Endothelial cell of umbilical vein (primary cell): ENCODE measurements at regions not wholly inside any gene's neighbourhood (a gene's known extent, or its start where the extent isn't known, plus 50 kb on each side); places are given as distances from the start of the nearest gene placed in this dataset.

ENCODE experiments used
- BruUV-seq: library from RNA; stranded (reverse); fragments of 400-500 nt; replicated peaks from 2 replicates; lab custom pipeline; 2021; lab: Mats Ljungman, UMichigan
- CTCF ChIA-PET: fragments of 300-600, 350-600 bp; sonication (Branson Sonifier 250); formaldehyde crosslinking; loops from one replicate; lab custom pipeline; 2021; ENCODE audit warnings: antibody characterized with exemption, inconsistent platforms; lab: Charles Lee
- POLR2A ChIA-PET: fragments of 300-600, 350-600 bp; sonication (Branson Sonifier 250); formaldehyde crosslinking; loops from one replicate; lab custom pipeline; 2021; ENCODE audit warnings: antibody characterized with exemption, inconsistent platforms; lab: Charles Lee
- DNase-seq: peaks from one replicate; pipeline ENCODE4 v3.0.0-alpha.2; 2011; ENCODE audit warnings: low read depth, low spot score
- FAIRE-seq: peaks from 2 replicates; lab custom pipeline; 2011; peaks lifted over from hg19 to GRCh38; lab: Jason Lieb, UNC
- H2AFZ ChIP-seq: 2 replicates; pipeline ENCODE4 v1.6.0; 2012; ENCODE audit warnings: low read depth, low read length, control low read depth, inconsistent platforms
- H3K27ac ChIP-seq: 2 replicates; pipeline ENCODE4 v1.5.1; 2011; ENCODE audit warnings: low read depth, mild to moderate bottlenecking, control low read depth, low read length, moderate library complexity; ENCODE audit not compliant: insufficient read depth
- H3K27me3 ChIP-seq, 2 experiments: 2 replicates each; pipeline versions ENCODE4 v1.6.0 to v1.6.1; 2011; ENCODE audit warnings: low read length in 2 of 2, mixed read lengths in 1 of 2; ENCODE audit not compliant: control insufficient read depth in 2 of 2, insufficient read depth in 2 of 2
- H3K36me3 ChIP-seq, 2 experiments: 2 replicates in 1 of 2; 3 replicates in 1 of 2; pipeline ENCODE4 v1.5.1; 2011; ENCODE audit warnings: low read length in 2 of 2, mild to moderate bottlenecking in 1 of 2, moderate library complexity in 1 of 2; ENCODE audit not compliant: control insufficient read depth in 2 of 2, insufficient read depth in 2 of 2; ENCODE audit errors: extremely low read depth in 1 of 2
- H3K4me1 ChIP-seq: 3 replicates; pipeline ENCODE4 v1.5.1; 2011; ENCODE audit warnings: mild to moderate bottlenecking, low read length; ENCODE audit not compliant: control insufficient read depth, insufficient read depth; ENCODE audit errors: extremely low read depth
- H3K4me2 ChIP-seq: 2 replicates; pipeline ENCODE4 v1.6.1; 2011; ENCODE audit warnings: low read length, control low read depth, mixed read lengths; ENCODE audit not compliant: insufficient read depth
- H3K4me3 ChIP-seq, 3 experiments: fragments of 200-600 bp in 1 of 3; sonication (generic), shearing (Covaris generic) in 1 of 3; replicated peaks in 1 of 3; 2 replicates each; pipeline ENCODE4 v1.5.1; 2011 to 2016; ENCODE audit warnings: control low read depth in 3 of 3, low read length in 3 of 3, mild to moderate bottlenecking in 2 of 3, inconsistent platforms in 1 of 3, low read depth in 1 of 3, moderate library complexity in 1 of 3; ENCODE audit not compliant: insufficient read depth in 1 of 3
- H3K79me2 ChIP-seq: 2 replicates; pipeline ENCODE4 v1.6.0; 2012; ENCODE audit warnings: low read length, inconsistent platforms; ENCODE audit not compliant: control insufficient read depth, insufficient read depth
- H3K9ac ChIP-seq: replicated peaks from 2 replicates; pipeline ENCODE3; 2011; ENCODE audit warnings: low read length, control low read depth; ENCODE audit not compliant: insufficient read depth; ENCODE audit errors: extremely low read depth
- H3K9me1 ChIP-seq: replicated peaks from 3 replicates; pipeline ENCODE4 v1.6.0; 2011; ENCODE audit warnings: mild to moderate bottlenecking, low read length; ENCODE audit not compliant: control insufficient read depth, insufficient read depth; ENCODE audit errors: extremely low read depth
- H3K9me3 ChIP-seq: replicated peaks from 2 replicates; pipeline ENCODE4 v1.5.1; 2012; ENCODE audit warnings: low read length, inconsistent platforms; ENCODE audit not compliant: control insufficient read depth, insufficient read depth
- H4K20me1 ChIP-seq: replicated peaks from 2 replicates; pipeline ENCODE3; 2011; ENCODE audit warnings: mild to moderate bottlenecking, low read length; ENCODE audit not compliant: control insufficient read depth, insufficient read depth; ENCODE audit errors: extremely low read depth
- CTCF ChIP-seq, 2 donors: IDR thresholded peaks; 1 replicate in 1 of 2; 2 replicates in 1 of 2; pipeline ENCODE4 v1.5.1; 2011; ENCODE audit warnings: low read length in 2 of 2, mild to moderate bottlenecking in 2 of 2, moderate library complexity in 2 of 2, control low read depth in 1 of 2, inconsistent platforms in 1 of 2, low read depth in 1 of 2; ENCODE audit not compliant: insufficient read depth in 1 of 2; ENCODE audit errors: extremely low read depth in 1 of 2
- EZH2 ChIP-seq: IDR thresholded peaks from 2 replicates; pipeline ENCODE4 v1.6.1; 2012; ENCODE audit warnings: borderline replicate concordance, low read depth, mild to moderate bottlenecking, moderate library complexity, low read length, inconsistent platforms; ENCODE audit not compliant: severe bottlenecking
- FOS ChIP-seq: IDR thresholded peaks from 2 replicates; pipeline ENCODE4 v1.6.1; 2011; ENCODE audit warnings: mild to moderate bottlenecking, low read length, moderate library complexity, borderline replicate concordance; ENCODE audit not compliant: insufficient read depth
- GATA2 ChIP-seq: IDR thresholded peaks from 2 replicates; pipeline ENCODE4 v1.7.0; 2011; ENCODE audit warnings: low read depth, mild to moderate bottlenecking, moderate library complexity, mixed read lengths, low read length; ENCODE audit not compliant: insufficient read length, insufficient read depth
- JUN ChIP-seq: IDR thresholded peaks from 2 replicates; pipeline ENCODE4 v1.6.1; 2011; ENCODE audit warnings: borderline replicate concordance, low read depth; ENCODE audit not compliant: insufficient read length, insufficient read depth
- MAX ChIP-seq: IDR thresholded peaks from 2 replicates; pipeline ENCODE4 v1.6.1; 2011; ENCODE audit not compliant: insufficient read depth, insufficient read length
- MYC ChIP-seq: IDR thresholded peaks from one replicate; pipeline ENCODE4 v1.6.1; 2011; ENCODE audit warnings: mild to moderate bottlenecking, low read depth, low read length
- POLR2A ChIP-seq: IDR thresholded peaks from 2 replicates; pipeline ENCODE4 v1.6.1; 2012; ENCODE audit warnings: low read depth, mild to moderate bottlenecking, control low read depth, low read length
- POLR2AphosphoS5 ChIP-seq: IDR thresholded peaks from 2 replicates; pipeline ENCODE4 v1.6.1; 2012; ENCODE audit warnings: low read depth, mild to moderate bottlenecking, control low read depth, low read length, moderate library complexity; ENCODE audit not compliant: insufficient read depth
- dilution Hi-C: fragments of 300-500 bp; cut with MboI; formaldehyde crosslinking; loops from one replicate; pipeline ENCODE4 v1.15.0; 2019; ENCODE audit warnings: low sequenced_read_pairs; ENCODE audit not compliant: extremely low pct_ligation_motif_present
- intact Hi-C: fragments of 100-400 bp; cut with micrococcal nuclease; formaldehyde crosslinking; loops from one replicate; pipeline ENCODE4 v1.10.0; 2022

- H3K4me3 ChIP-seq, result no peak overlapping the region
- no peak overlapping the region for H3K27ac ChIP-seq
- peaks cover 0 to 3% of the 10 kb centered on the region in 2 experiments for H3K27me3 ChIP-seq
- H3K9me1 ChIP-seq, result no peaks in the 10 kb centered on the region
- DNase-seq (no peak), FAIRE-seq (no peak)
- POLR2A ChIA-PET, result no interaction called here
- no peaks in the 10 kb centered on the region for H3K36me3 ChIP-seq
- BruUV-seq, result no TSS peak
- no peaks in the 10 kb centered on the region for H3K9me3 ChIP-seq
- H3K79me2 ChIP-seq, result no peaks in the 10 kb centered on the region
- dilution Hi-C loops, result no loop called here
- CTCF ChIA-PET, result no interaction called here
- no peak overlapping the region for H2AFZ ChIP-seq
- H4K20me1 ChIP-seq, result no peaks in the 10 kb centered on the region
- no peaks in the 10 kb centered on the region for H3K4me1 ChIP-seq
- intact Hi-C loops, result no loop called here
- no peak for TF ChIP-seq FOS
- TF ChIP-seq EZH2, result no peak
- TF ChIP-seq GATA2, result no peak
- no peak for TF ChIP-seq MAX
- no peak for TF ChIP-seq MYC
- no peak for TF ChIP-seq POLR2AphosphoS5
- TF ChIP-seq CTCF (IDR thresholded peaks at IDR 0.05; ENCODE audit: extremely low read depth in 1 of 2, insufficient read depth in 1 of 2, low read depth in 1 of 2, low read length in 2 of 2), result no peak
- no peak for TF ChIP-seq POLR2A
- no peak for TF ChIP-seq JUN
- no peak overlapping the region for H3K4me2 ChIP-seq
- H3K9ac ChIP-seq, result no peak overlapping the region
Observed at GRCh38 chr7:51456-52068, 140.8 kb upstream of the FAM20C start.
